ENCODE measurements at regions not wholly inside any gene's neighbourhood (a gene's known extent, or its start where the extent isn't known, plus 50 kb on each side); places are given as distances from the start of the nearest gene placed in this dataset.

DNA sequence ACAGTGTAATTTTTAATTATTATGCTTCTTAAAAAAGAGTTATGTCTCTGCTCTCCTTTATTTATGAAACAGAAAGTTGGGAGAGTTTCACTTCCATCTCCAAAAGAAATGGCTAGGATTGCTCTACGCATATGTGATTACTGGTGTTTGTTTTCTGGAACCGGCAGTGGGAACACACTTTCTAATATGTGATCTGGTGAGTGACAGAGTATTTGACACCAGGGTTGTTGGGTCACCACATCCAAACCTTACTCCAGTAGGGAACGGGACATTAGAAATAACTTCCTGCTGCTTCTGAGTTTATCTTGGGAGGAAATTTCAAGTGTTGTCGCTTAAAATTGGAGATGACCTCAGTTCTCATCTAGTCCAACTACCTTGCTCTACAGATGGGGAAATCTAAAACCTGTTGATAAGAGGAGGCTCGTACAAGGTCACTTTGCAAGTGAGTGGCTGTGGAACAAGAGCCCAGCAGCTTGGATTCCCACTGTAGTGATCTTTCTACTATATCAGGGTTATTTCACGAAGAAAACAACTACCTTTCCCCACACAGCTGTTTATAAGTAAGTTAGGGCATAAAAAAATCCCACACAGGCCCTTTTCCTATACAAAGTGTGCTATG is 108.5 kb downstream of the TTC32 start:
- BruUV-seq (replicated peaks): no TSS peak
- Histone ChIP-seq H3K4me1 (ENCODE audit: insufficient read depth, low read length) (no peaks in the 10 kb centered on the region), H3K79me2 (ENCODE audit: insufficient read depth, low read length) (no peaks in the 10 kb centered on the region), H3K27ac (ENCODE audit: extremely low read length, insufficient read depth, low read length) (no peak overlapping the region), H4K20me1 (ENCODE audit: insufficient read depth, low read length) (no peaks in the 10 kb centered on the region), H2AFZ (ENCODE audit: low read length) (no peak overlapping the region), H3K4me3 (replicated peaks in 1 of 3; ENCODE audit: insufficient read depth in 1 of 3, low read depth in 2 of 3, low read length in 3 of 3) (no peak overlapping the region), H3K4me2 (ENCODE audit: low read depth, low read length) (no peak overlapping the region), H3K27me3 (ENCODE audit: control insufficient read depth in 1 of 2, insufficient read depth in 2 of 2, low read length in 2 of 2) (peaks cover 0 to 21% of the 10 kb centered on the region in 2 experiments; a peak in 2 of 5 replicates), H3K9ac (ENCODE audit: insufficient read depth, low read depth, low read length) (no peak overlapping the region), H3K36me3 (replicated peaks in 1 of 2; ENCODE audit: control insufficient read depth in 1 of 2, insufficient read depth in 2 of 2, low read length in 2 of 2) (no peaks in the 10 kb centered on the region), H3K9me3 (ENCODE audit: low read length) (no peaks in the 10 kb centered on the region)
- intact Hi-C loops (cut with micrococcal nuclease; ENCODE audit: unreplicated experiment) (no loop called here), in situ Hi-C loops (cut with HindIII; ENCODE audit: extremely low pct_ligation_motif_present, low pct_unique_long_range_greater_than_20kb) (no loop called here)
- 17% methylated on average over 6 of the region's 6 CpGs for WGBS (ENCODE audit: low lambda C conversion rate)
- ChIA-PET POLR2A (no interaction called here), CTCF (ENCODE audit: low intra/inter-chr PET ratio, low total read pairs) (no interaction called here)
- no peak for TF ChIP-seq KMT2B (CRISPR knock-in tag; IDR thresholded peaks at IDR 0.05)
- TF ChIP-seq ZBTB20 (CRISPR knock-in tag; IDR thresholded peaks at IDR 0.05; ENCODE audit: borderline replicate concordance, low read depth): no peak
- TF ChIP-seq, protein P1, sequence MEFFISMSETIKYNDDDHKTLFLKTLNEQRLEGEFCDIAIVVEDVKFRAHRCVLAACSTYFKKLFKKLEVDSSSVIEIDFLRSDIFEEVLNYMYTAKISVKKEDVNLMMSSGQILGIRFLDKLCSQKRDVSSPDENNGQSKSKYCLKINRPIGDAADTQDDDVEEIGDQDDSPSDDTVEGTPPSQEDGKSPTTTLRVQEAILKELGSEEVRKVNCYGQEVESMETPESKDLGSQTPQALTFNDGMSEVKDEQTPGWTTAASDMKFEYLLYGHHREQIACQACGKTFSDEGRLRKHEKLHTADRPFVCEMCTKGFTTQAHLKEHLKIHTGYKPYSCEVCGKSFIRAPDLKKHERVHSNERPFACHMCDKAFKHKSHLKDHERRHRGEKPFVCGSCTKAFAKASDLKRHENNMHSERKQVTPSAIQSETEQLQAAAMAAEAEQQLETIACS (CRISPR knock-in tag; IDR thresholded peaks at IDR 0.05): no peak
- TF ChIP-seq ZNF572 (CRISPR knock-in tag; IDR thresholded peaks at IDR 0.05): no peak
- TF ChIP-seq ZNF674 (CRISPR knock-in tag; IDR thresholded peaks at IDR 0.05; ENCODE audit: low read depth): no peak
- TF ChIP-seq ARNT (IDR thresholded peaks at IDR 0.05): no peak
- no peak for TF ChIP-seq ZSCAN9 (CRISPR knock-in tag; IDR thresholded peaks at IDR 0.05; ENCODE audit: borderline replicate concordance)
- DNase-seq (ENCODE audit: low spot score): no peak
- FAIRE-seq: no peak
- ATAC-seq: no peak

DNA sequence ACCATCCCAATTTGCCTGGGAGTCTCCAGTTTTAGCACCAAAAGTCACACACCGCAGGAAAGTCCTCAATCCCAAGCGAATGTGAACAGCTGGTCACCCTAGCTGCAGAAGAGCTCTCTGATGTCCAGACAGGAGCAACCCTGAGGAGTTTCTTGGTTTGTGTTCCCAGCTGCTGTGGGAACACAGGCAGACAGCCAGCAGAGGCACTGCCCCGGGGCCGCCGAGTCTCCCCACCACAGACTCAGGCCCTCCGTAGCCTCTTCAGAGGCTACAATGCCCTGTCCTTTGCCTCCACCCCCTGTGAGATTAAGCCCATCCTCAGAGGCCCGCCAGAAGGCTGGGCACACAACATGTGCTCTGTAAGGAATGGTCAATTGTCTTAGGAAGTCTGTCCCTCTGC is 111.5 kb downstream of the TTC32 start:
- peaks cover 0 to 21% of the 10 kb centered on the region in 2 experiments; a peak in 2 of 5 replicates for H3K27me3 ChIP-seq (ENCODE audit: control insufficient read depth in 1 of 2, insufficient read depth in 2 of 2, low read length in 2 of 2)
- no peak overlapping the region for H2AFZ ChIP-seq (ENCODE audit: low read length)
- no peaks in the 10 kb centered on the region for H3K36me3 ChIP-seq (replicated peaks in 1 of 2; ENCODE audit: control insufficient read depth in 1 of 2, insufficient read depth in 2 of 2, low read length in 2 of 2)
- no peaks in the 10 kb centered on the region for H4K20me1 ChIP-seq (ENCODE audit: insufficient read depth, low read length)
- CTCF ChIA-PET (ENCODE audit: low intra/inter-chr PET ratio, low total read pairs): no interaction called here
- no peak overlapping the region for H3K9ac ChIP-seq (ENCODE audit: insufficient read depth, low read depth, low read length)
- no peak overlapping the region for H3K4me3 ChIP-seq (replicated peaks in 1 of 3; ENCODE audit: insufficient read depth in 1 of 3, low read depth in 2 of 3, low read length in 3 of 3)
- no peak for DNase-seq (ENCODE audit: low spot score)
- ATAC-seq: no peak
- H3K4me1 ChIP-seq (ENCODE audit: insufficient read depth, low read length): peaks cover 10% of the 10 kb centered on the region
- no peak overlapping the region for H3K27ac ChIP-seq (ENCODE audit: extremely low read length, insufficient read depth, low read length)
- no TSS peak for BruUV-seq (replicated peaks)
- POLR2A ChIA-PET: no interaction called here
- in situ Hi-C loops (cut with HindIII; ENCODE audit: extremely low pct_ligation_motif_present, low pct_unique_long_range_greater_than_20kb) (no loop called here), intact Hi-C loops (cut with micrococcal nuclease; ENCODE audit: unreplicated experiment) (no loop called here)
- TF ChIP-seq POGZ (CRISPR knock-in tag; IDR thresholded peaks at IDR 0.05) (no peak), HHEX (CRISPR knock-in tag; IDR thresholded peaks at IDR 0.05) (no peak), ADNP (CRISPR knock-in tag; IDR thresholded peaks at IDR 0.05) (no peak), ZNF552 (CRISPR knock-in tag; IDR thresholded peaks at IDR 0.05; ENCODE audit: borderline replicate concordance) (no peak), ELF1 (CRISPR knock-in tag; IDR thresholded peaks at IDR 0.05) (no peak), TGIF2 (CRISPR knock-in tag; IDR thresholded peaks at IDR 0.05) (no peak)
- TF ChIP-seq, protein P2, sequence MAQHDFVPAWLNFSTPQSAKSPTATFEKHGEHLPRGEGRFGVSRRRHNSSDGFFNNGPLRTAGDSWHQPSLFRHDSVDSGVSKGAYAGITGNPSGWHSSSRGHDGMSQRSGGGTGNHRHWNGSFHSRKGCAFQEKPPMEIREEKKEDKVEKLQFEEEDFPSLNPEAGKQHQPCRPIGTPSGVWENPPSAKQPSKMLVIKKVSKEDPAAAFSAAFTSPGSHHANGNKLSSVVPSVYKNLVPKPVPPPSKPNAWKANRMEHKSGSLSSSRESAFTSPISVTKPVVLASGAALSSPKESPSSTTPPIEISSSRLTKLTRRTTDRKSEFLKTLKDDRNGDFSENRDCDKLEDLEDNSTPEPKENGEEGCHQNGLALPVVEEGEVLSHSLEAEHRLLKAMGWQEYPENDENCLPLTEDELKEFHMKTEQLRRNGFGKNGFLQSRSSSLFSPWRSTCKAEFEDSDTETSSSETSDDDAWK (CRISPR knock-in tag; IDR thresholded peaks at IDR 0.05): no peak
- 60% methylated on average over 7 of the region's 7 CpGs for WGBS (ENCODE audit: low lambda C conversion rate)
- no peaks in the 10 kb centered on the region for H3K9me3 ChIP-seq (ENCODE audit: low read length)
- H3K79me2 ChIP-seq (ENCODE audit: insufficient read depth, low read length): no peaks in the 10 kb centered on the region
- no peak for FAIRE-seq
- no peak overlapping the region for H3K4me2 ChIP-seq (ENCODE audit: low read depth, low read length)

All from HepG2 (cell line).